Endothelial cell of umbilical vein (primary cell): ENCODE measurements at regions not wholly inside any gene's neighbourhood (a gene's known extent, or its start where the extent isn't known, plus 50 kb on each side); places are given as distances from the start of the nearest gene placed in this dataset.
"Not testable (repeated sequence)": the region's sequence is repeated elsewhere in the genome, so short reads cannot be mapped to it uniquely, and the experiment has no call there.

Experiments used
- BruUV-seq: library from RNA; stranded (reverse); fragments of 400-500 nt; replicated peaks from 2 replicates; lab custom pipeline; 2021; lab: Mats Ljungman, UMichigan
- CTCF ChIA-PET: fragments of 300-600, 350-600 bp; sonication (Branson Sonifier 250); formaldehyde crosslinking; loops from one replicate; lab custom pipeline; 2021; ENCODE audit warnings: antibody characterized with exemption, inconsistent platforms; lab: Charles Lee
- POLR2A ChIA-PET: fragments of 300-600, 350-600 bp; sonication (Branson Sonifier 250); formaldehyde crosslinking; loops from one replicate; lab custom pipeline; 2021; ENCODE audit warnings: antibody characterized with exemption, inconsistent platforms; lab: Charles Lee
- DNase-seq: peaks from one replicate; pipeline ENCODE4 v3.0.0-alpha.2; 2011; ENCODE audit warnings: low read depth, low spot score
- FAIRE-seq: peaks from 2 replicates; lab custom pipeline; 2011; peaks lifted over from hg19 to GRCh38; lab: Jason Lieb, UNC
- H2AFZ ChIP-seq: 2 replicates; pipeline ENCODE4 v1.6.0; 2012; ENCODE audit warnings: low read depth, low read length, control low read depth, inconsistent platforms
- H3K27ac ChIP-seq: 2 replicates; pipeline ENCODE4 v1.5.1; 2011; ENCODE audit warnings: low read depth, mild to moderate bottlenecking, control low read depth, low read length, moderate library complexity; ENCODE audit not compliant: insufficient read depth
- H3K27me3 ChIP-seq, 2 experiments: 2 replicates each; pipeline versions ENCODE4 v1.6.0 to v1.6.1; 2011; ENCODE audit warnings: low read length in 2 of 2, mixed read lengths in 1 of 2; ENCODE audit not compliant: control insufficient read depth in 2 of 2, insufficient read depth in 2 of 2
- H3K36me3 ChIP-seq, 2 experiments: 2 replicates in 1 of 2; 3 replicates in 1 of 2; pipeline ENCODE4 v1.5.1; 2011; ENCODE audit warnings: low read length in 2 of 2, mild to moderate bottlenecking in 1 of 2, moderate library complexity in 1 of 2; ENCODE audit not compliant: control insufficient read depth in 2 of 2, insufficient read depth in 2 of 2; ENCODE audit errors: extremely low read depth in 1 of 2
- H3K4me1 ChIP-seq: 3 replicates; pipeline ENCODE4 v1.5.1; 2011; ENCODE audit warnings: mild to moderate bottlenecking, low read length; ENCODE audit not compliant: control insufficient read depth, insufficient read depth; ENCODE audit errors: extremely low read depth
- H3K4me2 ChIP-seq: 2 replicates; pipeline ENCODE4 v1.6.1; 2011; ENCODE audit warnings: low read length, control low read depth, mixed read lengths; ENCODE audit not compliant: insufficient read depth
- H3K4me3 ChIP-seq, 3 experiments: fragments of 200-600 bp in 1 of 3; sonication (generic), shearing (Covaris generic) in 1 of 3; replicated peaks in 1 of 3; 2 replicates each; pipeline ENCODE4 v1.5.1; 2011 to 2016; ENCODE audit warnings: control low read depth in 3 of 3, low read length in 3 of 3, mild to moderate bottlenecking in 2 of 3, inconsistent platforms in 1 of 3, low read depth in 1 of 3, moderate library complexity in 1 of 3; ENCODE audit not compliant: insufficient read depth in 1 of 3
- H3K79me2 ChIP-seq: 2 replicates; pipeline ENCODE4 v1.6.0; 2012; ENCODE audit warnings: low read length, inconsistent platforms; ENCODE audit not compliant: control insufficient read depth, insufficient read depth
- H3K9ac ChIP-seq: replicated peaks from 2 replicates; pipeline ENCODE3; 2011; ENCODE audit warnings: low read length, control low read depth; ENCODE audit not compliant: insufficient read depth; ENCODE audit errors: extremely low read depth
- H3K9me1 ChIP-seq: replicated peaks from 3 replicates; pipeline ENCODE4 v1.6.0; 2011; ENCODE audit warnings: mild to moderate bottlenecking, low read length; ENCODE audit not compliant: control insufficient read depth, insufficient read depth; ENCODE audit errors: extremely low read depth
- H3K9me3 ChIP-seq: replicated peaks from 2 replicates; pipeline ENCODE4 v1.5.1; 2012; ENCODE audit warnings: low read length, inconsistent platforms; ENCODE audit not compliant: control insufficient read depth, insufficient read depth
- H4K20me1 ChIP-seq: replicated peaks from 2 replicates; pipeline ENCODE3; 2011; ENCODE audit warnings: mild to moderate bottlenecking, low read length; ENCODE audit not compliant: control insufficient read depth, insufficient read depth; ENCODE audit errors: extremely low read depth
- CTCF ChIP-seq, 2 donors: IDR thresholded peaks; 1 replicate in 1 of 2; 2 replicates in 1 of 2; pipeline ENCODE4 v1.5.1; 2011; ENCODE audit warnings: low read length in 2 of 2, mild to moderate bottlenecking in 2 of 2, moderate library complexity in 2 of 2, control low read depth in 1 of 2, inconsistent platforms in 1 of 2, low read depth in 1 of 2; ENCODE audit not compliant: insufficient read depth in 1 of 2; ENCODE audit errors: extremely low read depth in 1 of 2
- EZH2 ChIP-seq: IDR thresholded peaks from 2 replicates; pipeline ENCODE4 v1.6.1; 2012; ENCODE audit warnings: borderline replicate concordance, low read depth, mild to moderate bottlenecking, moderate library complexity, low read length, inconsistent platforms; ENCODE audit not compliant: severe bottlenecking
- FOS ChIP-seq: IDR thresholded peaks from 2 replicates; pipeline ENCODE4 v1.6.1; 2011; ENCODE audit warnings: mild to moderate bottlenecking, low read length, moderate library complexity, borderline replicate concordance; ENCODE audit not compliant: insufficient read depth
- GATA2 ChIP-seq: IDR thresholded peaks from 2 replicates; pipeline ENCODE4 v1.7.0; 2011; ENCODE audit warnings: low read depth, mild to moderate bottlenecking, moderate library complexity, mixed read lengths, low read length; ENCODE audit not compliant: insufficient read length, insufficient read depth
- JUN ChIP-seq: IDR thresholded peaks from 2 replicates; pipeline ENCODE4 v1.6.1; 2011; ENCODE audit warnings: borderline replicate concordance, low read depth; ENCODE audit not compliant: insufficient read length, insufficient read depth
- MAX ChIP-seq: IDR thresholded peaks from 2 replicates; pipeline ENCODE4 v1.6.1; 2011; ENCODE audit not compliant: insufficient read depth, insufficient read length
- MYC ChIP-seq: IDR thresholded peaks from one replicate; pipeline ENCODE4 v1.6.1; 2011; ENCODE audit warnings: mild to moderate bottlenecking, low read depth, low read length
- POLR2A ChIP-seq: IDR thresholded peaks from 2 replicates; pipeline ENCODE4 v1.6.1; 2012; ENCODE audit warnings: low read depth, mild to moderate bottlenecking, control low read depth, low read length
- POLR2AphosphoS5 ChIP-seq: IDR thresholded peaks from 2 replicates; pipeline ENCODE4 v1.6.1; 2012; ENCODE audit warnings: low read depth, mild to moderate bottlenecking, control low read depth, low read length, moderate library complexity; ENCODE audit not compliant: insufficient read depth
- dilution Hi-C: fragments of 300-500 bp; cut with MboI; formaldehyde crosslinking; loops from one replicate; pipeline ENCODE4 v1.15.0; 2019; ENCODE audit warnings: low sequenced_read_pairs; ENCODE audit not compliant: extremely low pct_ligation_motif_present
- intact Hi-C: fragments of 100-400 bp; cut with micrococcal nuclease; formaldehyde crosslinking; loops from one replicate; pipeline ENCODE4 v1.10.0; 2022

DNA sequence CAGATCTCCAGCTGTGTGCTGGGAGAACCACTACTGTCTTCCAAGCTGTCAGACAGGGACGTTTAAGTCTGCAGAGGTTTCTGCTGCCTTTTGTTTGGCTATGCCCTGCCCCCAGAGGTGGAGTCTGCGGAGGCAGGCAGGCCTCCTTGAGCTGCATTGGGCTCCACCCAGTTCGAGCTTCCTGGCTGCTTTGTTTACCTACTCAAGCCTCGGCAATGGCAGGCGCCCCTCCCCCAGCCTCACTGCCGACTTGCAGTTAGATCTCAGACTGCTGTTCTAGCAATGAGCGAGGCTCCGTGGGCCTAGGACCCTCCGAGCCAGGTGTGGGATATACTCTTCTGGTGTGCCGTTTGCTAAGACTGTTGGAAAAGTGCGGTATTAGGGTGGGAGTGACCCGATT lies 206.8 kb upstream of the FBXO33 start:
- POLR2A ChIA-PET, FAIRE-seq, CTCF ChIA-PET: not testable (repeated sequence)

DNA sequence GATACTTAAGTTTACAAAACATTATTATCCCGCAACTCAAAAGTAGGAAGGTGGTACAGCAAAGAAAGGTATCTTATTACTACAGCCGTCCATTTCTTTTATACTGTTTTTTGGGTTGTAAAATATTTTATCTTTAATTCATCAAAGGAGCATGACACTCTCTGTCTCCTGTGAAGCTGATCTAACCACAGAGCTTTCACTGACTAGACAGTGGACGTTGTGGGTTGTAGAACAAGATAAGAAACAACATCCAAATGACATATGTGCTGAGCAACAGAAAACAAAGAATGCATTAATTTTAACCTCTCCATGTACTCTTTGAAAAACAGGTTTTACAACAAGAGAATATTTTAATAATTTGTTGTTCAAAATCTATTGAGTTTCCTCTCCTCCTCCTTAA lies 195.9 kb upstream of the FBXO33 start:
- H3K27me3 ChIP-seq: no peaks in the 10 kb centered on the region
- H3K27ac ChIP-seq: no peak overlapping the region
- FAIRE-seq: no peak
- H4K20me1 ChIP-seq: no peaks in the 10 kb centered on the region
- BruUV-seq: no TSS peak
- TF ChIP-seq EZH2 (no peak), CTCF (IDR thresholded peaks at IDR 0.05; ENCODE audit: extremely low read depth in 1 of 2, insufficient read depth in 1 of 2, low read depth in 1 of 2, low read length in 2 of 2) (no peak), MYC (no peak), FOS (no peak), JUN (no peak), POLR2A (no peak), POLR2AphosphoS5 (no peak), MAX (no peak), GATA2 (no peak)
- DNase-seq: no peak
- H3K79me2 ChIP-seq: no peaks in the 10 kb centered on the region
- H3K36me3 ChIP-seq: no peaks in the 10 kb centered on the region
- H3K9me3 ChIP-seq: no peaks in the 10 kb centered on the region
- H2AFZ ChIP-seq: no peak overlapping the region
- H3K9me1 ChIP-seq: no peaks in the 10 kb centered on the region
- intact Hi-C loops (no loop called here), dilution Hi-C loops (no loop called here)
- ChIA-PET CTCF (no interaction called here), POLR2A (no interaction called here)
- no peaks in the 10 kb centered on the region for H3K4me1 ChIP-seq
- no peak overlapping the region for H3K4me3 ChIP-seq
- no peak overlapping the region for H3K9ac ChIP-seq
- no peak overlapping the region for H3K4me2 ChIP-seq

More for the DNA sequence above, 206.8 kb upstream of the FBXO33 start:
- BruUV-seq, H3K9ac ChIP-seq, H3K27me3 ChIP-seq, H3K36me3 ChIP-seq, H3K4me1 ChIP-seq, H3K27ac ChIP-seq, H3K9me3 ChIP-seq, H3K4me3 ChIP-seq, H4K20me1 ChIP-seq, H3K9me1 ChIP-seq, dilution Hi-C loops, intact Hi-C loops, H3K79me2 ChIP-seq, H2AFZ ChIP-seq, H3K4me2 ChIP-seq, DNase-seq: not testable (repeated sequence)
